GM12864 (cell line): ENCODE measurements at regions not wholly inside any gene's neighbourhood (a gene's known extent, or its start where the extent isn't known, plus 50 kb on each side); places are given as distances from the start of the nearest gene placed in this dataset.

Experiments
- DNase-seq: peaks from one replicate; pipeline ENCODE4 v3.0.0-alpha.2; 2011; ENCODE audit warnings: low read depth
- H3K4me3 ChIP-seq: 2 replicates; pipeline ENCODE4 v1.5.1; 2011; ENCODE audit warnings: mild to moderate bottlenecking, low read depth, low read length, control low read depth
- CTCF ChIP-seq: IDR thresholded peaks from 2 replicates; pipeline ENCODE4 v1.5.1; 2011; ENCODE audit warnings: low read depth, mild to moderate bottlenecking, moderate library complexity, low read length, control low read depth, inconsistent platforms; ENCODE audit errors: missing control alignments

GRCh38 chr21:17915976-17916375 lies 96.8 kb upstream of the C21orf91 start:
- no peak overlapping the region for H3K4me3 ChIP-seq
- TF ChIP-seq CTCF = no peak
- no peak for DNase-seq

- no peak overlapping the region for H3K4me3 ChIP-seq
- TF ChIP-seq CTCF = no peak
- no peak for DNase-seq
Measured at GRCh38 chr21:17911628-17912027, 92.5 kb upstream of the C21orf91 start.

- DNase-seq = no peak
- no peak overlapping the region for H3K4me3 ChIP-seq
- no peak for TF ChIP-seq CTCF
Measured at GRCh38 chr21:17903929-17904639, 84.9 kb upstream of the C21orf91 start.

GRCh38 chr21:17903029-17903806 lies 84.1 kb upstream of the C21orf91 start:
- no peak for DNase-seq
- no peak overlapping the region for H3K4me3 ChIP-seq
- no peak for TF ChIP-seq CTCF

- DNase-seq = no peak
Measured at GRCh38 chr21:17901458-17902079, 82.4 kb upstream of the C21orf91 start.

GRCh38 chr21:17900990-17901385 lies 81.8 kb upstream of the C21orf91 start:
- H3K4me3 ChIP-seq = no peak overlapping the region
- no peak for DNase-seq
- no peak for TF ChIP-seq CTCF

More at GRCh38 chr21:17901458-17902079, 82.4 kb upstream of the C21orf91 start:
- no peak overlapping the region for H3K4me3 ChIP-seq
- TF ChIP-seq CTCF = no peak
